Neural cell (in vitro differentiated cells): ENCODE measurements at regions not wholly inside any gene's neighbourhood (a gene's known extent, or its start where the extent isn't known, plus 50 kb on each side); places are given as distances from the start of the nearest gene placed in this dataset.

Source experiments
- EP300 ChIP-seq: fragments of 450-650 bp; conservative IDR thresholded peaks from 2 replicates; pipeline ENCODE4 v1.6.1; 2014; ENCODE audit warnings: antibody characterized with exemption, mild to moderate bottlenecking, moderate library complexity; ENCODE audit not compliant: poor library complexity, severe bottlenecking
- EZH2 ChIP-seq: fragments of 200-600, 300-800 bp; shearing (Covaris generic), sonication (generic); IDR thresholded peaks from 2 replicates; pipeline ENCODE4 v1.6.1; 2014; ENCODE audit warnings: antibody characterized with exemption, low read length, borderline replicate concordance, mild to moderate bottlenecking; ENCODE audit not compliant: insufficient read depth, poor library complexity, severe bottlenecking
- MXI1 ChIP-seq: fragments of 450-650 bp; conservative IDR thresholded peaks from 2 replicates; pipeline ENCODE4 v1.6.1; 2014; ENCODE audit warnings: antibody characterized with exemption, mild to moderate bottlenecking; ENCODE audit not compliant: poor library complexity, severe bottlenecking
- POLR2AphosphoS5 ChIP-seq: IDR thresholded peaks from 2 replicates; pipeline ENCODE4 v1.6.1; 2012
- RAD21 ChIP-seq: fragments of 450-650 bp; conservative IDR thresholded peaks from 2 replicates; pipeline ENCODE4 v1.6.1; 2014; ENCODE audit warnings: antibody characterized with exemption, mild to moderate bottlenecking, moderate library complexity
- TAF1 ChIP-seq: IDR thresholded peaks from 2 replicates; pipeline ENCODE4 v1.6.1; 2012; ENCODE audit warnings: low read depth
- TF ChIP-seq, protein P1 (sequence below): fragments of 450-650 bp; IDR thresholded peaks from 2 replicates; pipeline ENCODE4 v1.5.1; 2014; ENCODE audit warnings: antibody characterized with exemption, mild to moderate bottlenecking, moderate library complexity; ENCODE audit not compliant: poor library complexity, severe bottlenecking

DNA sequence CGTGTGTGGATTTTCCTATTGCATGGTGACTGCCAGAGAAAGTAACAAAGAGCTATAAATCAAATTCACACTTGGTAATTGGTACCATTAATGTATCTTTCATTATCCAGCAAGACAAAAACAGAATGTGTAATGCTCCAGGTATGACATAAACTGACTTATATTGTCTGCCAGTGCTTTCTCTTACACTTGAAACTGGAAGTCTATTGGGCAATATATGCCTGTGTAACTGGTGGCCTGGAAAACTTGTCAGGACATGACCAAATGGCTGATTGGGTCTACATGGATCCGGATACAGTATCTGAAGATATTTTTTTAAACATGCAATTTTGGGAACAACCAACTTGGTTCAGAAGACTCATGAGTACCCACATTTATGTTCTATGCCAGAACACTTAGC lies 174.6 kb upstream of the ARHGAP42 start:
- TF ChIP-seq, protein P1, sequence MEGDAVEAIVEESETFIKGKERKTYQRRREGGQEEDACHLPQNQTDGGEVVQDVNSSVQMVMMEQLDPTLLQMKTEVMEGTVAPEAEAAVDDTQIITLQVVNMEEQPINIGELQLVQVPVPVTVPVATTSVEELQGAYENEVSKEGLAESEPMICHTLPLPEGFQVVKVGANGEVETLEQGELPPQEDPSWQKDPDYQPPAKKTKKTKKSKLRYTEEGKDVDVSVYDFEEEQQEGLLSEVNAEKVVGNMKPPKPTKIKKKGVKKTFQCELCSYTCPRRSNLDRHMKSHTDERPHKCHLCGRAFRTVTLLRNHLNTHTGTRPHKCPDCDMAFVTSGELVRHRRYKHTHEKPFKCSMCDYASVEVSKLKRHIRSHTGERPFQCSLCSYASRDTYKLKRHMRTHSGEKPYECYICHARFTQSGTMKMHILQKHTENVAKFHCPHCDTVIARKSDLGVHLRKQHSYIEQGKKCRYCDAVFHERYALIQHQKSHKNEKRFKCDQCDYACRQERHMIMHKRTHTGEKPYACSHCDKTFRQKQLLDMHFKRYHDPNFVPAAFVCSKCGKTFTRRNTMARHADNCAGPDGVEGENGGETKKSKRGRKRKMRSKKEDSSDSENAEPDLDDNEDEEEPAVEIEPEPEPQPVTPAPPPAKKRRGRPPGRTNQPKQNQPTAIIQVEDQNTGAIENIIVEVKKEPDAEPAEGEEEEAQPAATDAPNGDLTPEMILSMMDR = no peak
- TF ChIP-seq EZH2 (no peak), EP300 (no peak), POLR2AphosphoS5 (no peak), RAD21 (no peak), MXI1 (no peak), TAF1 (no peak)
